ENCODE measurements at regions not wholly inside any gene's neighbourhood (a gene's known extent, or its start where the extent isn't known, plus 50 kb on each side); places are given as distances from the start of the nearest gene placed in this dataset.

- H2BK12ac ChIP-seq (ENCODE audit: insufficient read length, low read depth, low read length) = no peak overlapping the region
- H3K14ac ChIP-seq (ENCODE audit: insufficient read depth, low read length) = no peak overlapping the region
- no peak overlapping the region for H3K4me2 ChIP-seq (ENCODE audit: insufficient read depth, insufficient read length, low read length)
- no peak overlapping the region for H2BK5ac ChIP-seq (ENCODE audit: insufficient read length, low read length)
- DNase-seq = no peak
- H2AK5ac ChIP-seq (ENCODE audit: insufficient read length, low read length) = no peak overlapping the region
- no peak overlapping the region for H3K4ac ChIP-seq (ENCODE audit: low read depth, low read length)
- H3K79me1 ChIP-seq (ENCODE audit: insufficient read depth, low read depth, low read length, poor library complexity, severe bottlenecking) = no peaks in the 10 kb centered on the region
- no peaks in the 10 kb centered on the region; the same call in 1 of the 2 replicates for H3K4me1 ChIP-seq (ENCODE audit: insufficient read depth, low read length)
- H3T11ph ChIP-seq (ENCODE audit: low read length) = no peak overlapping the region
- no peak overlapping the region for H4K91ac ChIP-seq (ENCODE audit: insufficient read length, low read depth, low read length)
- H3K56ac ChIP-seq (ENCODE audit: insufficient read length, low read depth, low read length) = no peak overlapping the region
- no peaks in the 10 kb centered on the region; a peak in 1 of 5 replicates for H3K9me3 Mint-ChIP-seq
- WGBS (ENCODE audit: extremely low coverage, insufficient read length, low lambda C conversion rate) = no CpG with 5 or more reads among the region's 2 CpGs
- no peaks in the 10 kb centered on the region for H3K27me3 ChIP-seq (ENCODE audit: insufficient read depth, low read length)
- no peak overlapping the region for H2AFZ ChIP-seq (ENCODE audit: low read length)
- no peak overlapping the region for H2BK15ac ChIP-seq (ENCODE audit: low read depth, low read length)
- H2BK120ac ChIP-seq (ENCODE audit: low read depth, low read length, poor library complexity, severe bottlenecking) = no peak overlapping the region
- H4K20me1 ChIP-seq (ENCODE audit: control insufficient read depth, insufficient read depth, insufficient read length) = no peaks in the 10 kb centered on the region
- no peak overlapping the region for H3K18ac ChIP-seq (ENCODE audit: insufficient read length, low read depth, low read length)
- TF ChIP-seq CTCF (conservative IDR thresholded peaks at IDR 0.05) = peak; percentile 11; the same call in 1 of the 3 replicates
- no peak overlapping the region for H3K4me3 Mint-ChIP-seq
- no peak overlapping the region for H4K8ac ChIP-seq (replicated peaks; ENCODE audit: insufficient read length, low read depth, low read length)
- peaks cover 0 to 6% of the 10 kb centered on the region in 2 experiments; a peak in 2 of 4 replicates for H3K4me1 Mint-ChIP-seq
- no peak overlapping the region for H4K5ac ChIP-seq (ENCODE audit: insufficient read length, low read depth, low read length)
- no peaks in the 10 kb centered on the region for H3K23me2 ChIP-seq (ENCODE audit: insufficient read length, low read depth, low read length, poor library complexity, severe bottlenecking)
- no peak overlapping the region for H3K23ac ChIP-seq (ENCODE audit: insufficient read length, low read depth, low read length)
- H3K79me2 ChIP-seq (ENCODE audit: insufficient read depth, low read length) = no peaks in the 10 kb centered on the region
- H3K27ac Mint-ChIP-seq = no peak overlapping the region
- H3K9me3 ChIP-seq (ENCODE audit: control insufficient read depth, low read depth, low read length) = no peaks in the 10 kb centered on the region
- no peak overlapping the region for H2BK20ac ChIP-seq (ENCODE audit: low read depth, low read length, poor library complexity, severe bottlenecking)
- no peaks in the 10 kb centered on the region for H3K36me3 Mint-ChIP-seq (ENCODE audit: insufficient read depth in 1 of 3, low read depth in 3 of 3)
- H3K27ac ChIP-seq (ENCODE audit: insufficient read length, low read depth, low read length) = no peak overlapping the region
- no peak overlapping the region for H3K9ac ChIP-seq (ENCODE audit: extremely low read depth, insufficient read length, low read length)
- no peaks in the 10 kb centered on the region for H3K27me3 Mint-ChIP-seq (ENCODE audit: low read depth)
Measured at GRCh38 chr3:31091748-31092147, 197.3 kb upstream of the GADL1 start.
